ENCODE measurements at regions not wholly inside any gene's neighbourhood (a gene's known extent, or its start where the extent isn't known, plus 50 kb on each side); places are given as distances from the start of the nearest gene placed in this dataset.

DNA sequence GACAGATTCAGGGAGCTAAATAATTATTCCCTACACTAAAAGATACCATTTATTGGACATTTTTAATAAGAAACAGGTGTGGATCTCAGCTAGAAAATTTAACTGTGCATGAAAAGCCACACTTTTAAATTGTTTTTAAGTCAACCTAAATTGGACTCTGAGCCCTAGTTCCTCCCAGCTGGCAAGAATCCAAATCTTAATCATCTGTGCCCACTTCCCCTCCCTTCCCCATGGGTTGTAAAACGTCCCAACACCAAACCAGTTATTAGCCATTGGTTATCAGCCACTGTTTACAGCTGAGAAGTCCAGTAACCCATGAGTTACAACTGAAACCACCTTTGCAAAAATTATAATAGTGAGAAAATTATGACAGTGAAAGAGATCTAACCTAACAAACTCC, 125.6 kb upstream of the S100G start:
- Histone ChIP-seq H3K36me3 (replicated peaks; ENCODE audit: low read depth, low read length) (no peaks in the 10 kb centered on the region), H3K79me2 (ENCODE audit: low read length) (no peaks in the 10 kb centered on the region), H3K27me3 (ENCODE audit: low read depth, low read length) (no peaks in the 10 kb centered on the region), H3K4me3 (ENCODE audit: low read length) (no peak overlapping the region), H3K9ac (ENCODE audit: low read length) (no peak overlapping the region), H2AFZ (ENCODE audit: low read depth, low read length) (no peak overlapping the region), H3K27ac (ENCODE audit: low read length) (no peak overlapping the region), H4K20me1 (ENCODE audit: insufficient read depth, low read length) (no peaks in the 10 kb centered on the region), H3K4me2 (ENCODE audit: low read length) (no peak overlapping the region), H3K9me3 (ENCODE audit: insufficient read depth, low read length) (no peaks in the 10 kb centered on the region), H3K4me1 (ENCODE audit: low read length) (no peaks in the 10 kb centered on the region)
- TF ChIP-seq EZH2phosphoT487 (IDR thresholded peaks at IDR 0.05; ENCODE audit: low read depth) = no peak
- TF ChIP-seq, protein P1, sequence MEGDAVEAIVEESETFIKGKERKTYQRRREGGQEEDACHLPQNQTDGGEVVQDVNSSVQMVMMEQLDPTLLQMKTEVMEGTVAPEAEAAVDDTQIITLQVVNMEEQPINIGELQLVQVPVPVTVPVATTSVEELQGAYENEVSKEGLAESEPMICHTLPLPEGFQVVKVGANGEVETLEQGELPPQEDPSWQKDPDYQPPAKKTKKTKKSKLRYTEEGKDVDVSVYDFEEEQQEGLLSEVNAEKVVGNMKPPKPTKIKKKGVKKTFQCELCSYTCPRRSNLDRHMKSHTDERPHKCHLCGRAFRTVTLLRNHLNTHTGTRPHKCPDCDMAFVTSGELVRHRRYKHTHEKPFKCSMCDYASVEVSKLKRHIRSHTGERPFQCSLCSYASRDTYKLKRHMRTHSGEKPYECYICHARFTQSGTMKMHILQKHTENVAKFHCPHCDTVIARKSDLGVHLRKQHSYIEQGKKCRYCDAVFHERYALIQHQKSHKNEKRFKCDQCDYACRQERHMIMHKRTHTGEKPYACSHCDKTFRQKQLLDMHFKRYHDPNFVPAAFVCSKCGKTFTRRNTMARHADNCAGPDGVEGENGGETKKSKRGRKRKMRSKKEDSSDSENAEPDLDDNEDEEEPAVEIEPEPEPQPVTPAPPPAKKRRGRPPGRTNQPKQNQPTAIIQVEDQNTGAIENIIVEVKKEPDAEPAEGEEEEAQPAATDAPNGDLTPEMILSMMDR (IDR thresholded peaks at IDR 0.05; ENCODE audit: low read depth, low read length) = no peak

DNA sequence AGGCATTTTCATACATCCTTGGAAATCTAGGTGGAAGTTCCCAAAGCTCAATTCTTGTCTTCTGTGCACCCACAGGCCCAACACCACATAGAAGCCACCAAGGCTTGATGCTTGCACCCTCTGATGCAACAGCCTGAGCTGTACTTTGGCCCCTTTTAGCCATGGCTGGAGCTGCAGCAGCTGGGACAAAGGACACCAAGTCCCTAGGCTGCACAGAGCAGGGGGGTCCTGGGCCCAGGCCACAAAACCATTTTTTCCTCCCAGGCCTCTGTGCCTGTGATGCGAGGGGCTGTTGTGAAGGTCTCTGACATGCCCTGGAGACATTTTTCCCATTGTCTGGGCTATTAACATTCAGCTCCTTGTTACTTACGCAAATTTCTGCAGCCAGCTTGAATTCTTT, 124.0 kb upstream of the S100G start:
- Histone ChIP-seq H3K9ac (ENCODE audit: low read length) (no peak overlapping the region), H2AFZ (ENCODE audit: low read depth, low read length) (no peak overlapping the region), H3K27ac (ENCODE audit: low read length) (no peak overlapping the region), H3K9me3 (ENCODE audit: insufficient read depth, low read length) (no peaks in the 10 kb centered on the region), H3K79me2 (ENCODE audit: low read length) (no peaks in the 10 kb centered on the region), H3K4me1 (ENCODE audit: low read length) (no peaks in the 10 kb centered on the region), H3K27me3 (ENCODE audit: low read depth, low read length) (no peaks in the 10 kb centered on the region), H3K36me3 (replicated peaks; ENCODE audit: low read depth, low read length) (no peaks in the 10 kb centered on the region), H3K4me3 (ENCODE audit: low read length) (no peak overlapping the region), H4K20me1 (ENCODE audit: insufficient read depth, low read length) (no peaks in the 10 kb centered on the region), H3K4me2 (ENCODE audit: low read length) (no peak overlapping the region)
- no peak for TF ChIP-seq EZH2phosphoT487 (IDR thresholded peaks at IDR 0.05; ENCODE audit: low read depth)
- TF ChIP-seq, protein P1 (IDR thresholded peaks at IDR 0.05; ENCODE audit: low read depth, low read length) = no peak

DNA sequence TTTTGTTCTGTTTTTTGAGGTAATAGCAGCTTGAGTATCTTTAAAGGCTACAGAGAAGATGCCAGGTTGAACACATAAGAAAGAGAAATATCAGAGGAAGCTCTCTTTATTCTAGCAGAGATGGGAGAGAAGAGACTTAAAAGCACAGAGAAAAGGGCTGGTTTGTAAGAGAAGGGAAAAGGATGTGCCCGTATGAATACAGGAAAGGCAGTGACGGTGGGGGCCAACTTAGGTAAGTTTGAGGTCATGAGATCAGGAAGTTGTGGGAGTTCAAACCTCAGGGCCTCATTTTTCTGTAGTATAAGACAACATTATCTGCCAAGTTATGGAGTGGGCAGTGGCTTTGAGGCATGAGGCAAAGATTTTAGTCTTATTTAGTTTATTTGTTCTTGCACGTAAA, 121.3 kb upstream of the S100G start:
- Histone ChIP-seq H3K9me3 (ENCODE audit: insufficient read depth, low read length) (no peaks in the 10 kb centered on the region), H3K27me3 (ENCODE audit: low read depth, low read length) (no peaks in the 10 kb centered on the region), H3K27ac (ENCODE audit: low read length) (no peak overlapping the region), H4K20me1 (ENCODE audit: insufficient read depth, low read length) (no peaks in the 10 kb centered on the region), H3K4me1 (ENCODE audit: low read length) (no peaks in the 10 kb centered on the region), H3K4me2 (ENCODE audit: low read length) (no peak overlapping the region), H3K36me3 (replicated peaks; ENCODE audit: low read depth, low read length) (no peaks in the 10 kb centered on the region), H3K4me3 (ENCODE audit: low read length) (no peak overlapping the region), H3K79me2 (ENCODE audit: low read length) (no peaks in the 10 kb centered on the region), H2AFZ (ENCODE audit: low read depth, low read length) (no peak overlapping the region), H3K9ac (ENCODE audit: low read length) (no peak overlapping the region)
- TF ChIP-seq, protein P1 (IDR thresholded peaks at IDR 0.05; ENCODE audit: low read depth, low read length) = no peak
- no peak for TF ChIP-seq EZH2phosphoT487 (IDR thresholded peaks at IDR 0.05; ENCODE audit: low read depth)

All from OCI-LY3 (cell line).